WTC11 (cell line): ENCODE measurements at regions not wholly inside any gene's neighbourhood (a gene's known extent, or its start where the extent isn't known, plus 50 kb on each side); places are given as distances from the start of the nearest gene placed in this dataset.

ENCODE experiments used
- ATAC-seq: fragments of 200-7000 bp; cut with Tn5 transposase; 2 replicates; pipeline ENCODE4 v1.10.0; 2021; ENCODE audit warnings: mild to moderate bottlenecking, moderate library complexity
- CTCF ChIA-PET: fragments of 300-600 bp; sonication (Branson Sonifier 250); formaldehyde crosslinking; loops from one replicate; lab custom pipeline; 2021; ENCODE audit warnings: antibody characterized with exemption; lab: Charles Lee
- POLR2A ChIA-PET: fragments of 350-600 bp; sonication (Branson Sonifier 250); formaldehyde crosslinking; loops from one replicate; lab custom pipeline; 2021; ENCODE audit warnings: antibody characterized with exemption; lab: Charles Lee
- DNase-seq: peaks from one replicate; pipeline ENCODE4 v3.0.0; 2021; ENCODE audit warnings: low spot score
- H3K27ac Mint-ChIP-seq: 2 replicates; pipeline ENCODE4 v1.8.0; 2021; ENCODE audit warnings: mixed read lengths
- H3K27me3 Mint-ChIP-seq: 2 replicates; pipeline ENCODE4 v1.8.0; 2021; ENCODE audit warnings: low read depth, mild to moderate bottlenecking, moderate library complexity, mixed read lengths
- H3K36me3 Mint-ChIP-seq: 2 replicates; pipeline ENCODE4 v1.8.0; 2021; ENCODE audit warnings: mixed read lengths
- H3K4me1 Mint-ChIP-seq: 2 replicates; pipeline ENCODE4 v1.8.0; 2022; ENCODE audit warnings: mixed read lengths
- H3K4me3 Mint-ChIP-seq: 2 replicates; pipeline ENCODE4 v1.8.0; 2021; ENCODE audit warnings: mild to moderate bottlenecking, moderate library complexity, mixed read lengths
- H3K9me3 Mint-ChIP-seq: 2 replicates; pipeline ENCODE4 v1.8.0; 2021; ENCODE audit warnings: mixed read lengths
- AFF4 ChIP-seq: sonication (generic); formaldehyde crosslinking; IDR thresholded peaks from 2 replicates; pipeline ENCODE4 v1.8.1; 2023; ENCODE audit warnings: mild to moderate bottlenecking, missing genetic modification reagents, borderline replicate concordance
- CREB1 ChIP-seq: sonication (generic); formaldehyde crosslinking; IDR thresholded peaks from 2 replicates; pipeline ENCODE4 v1.8.0; 2023; ENCODE audit warnings: mild to moderate bottlenecking, missing genetic modification reagents
- ELF4 ChIP-seq: sonication (generic); formaldehyde crosslinking; IDR thresholded peaks from 2 replicates; pipeline ENCODE4 v1.8.1; 2022; ENCODE audit warnings: low read depth, mild to moderate bottlenecking, moderate library complexity, missing genetic modification reagents
- GRHL2 ChIP-seq: fragments of 250-450 bp; sonication (Bioruptor Pico); IDR thresholded peaks from 2 replicates; pipeline ENCODE4 v1.8.0; 2022; ENCODE audit warnings: mild to moderate bottlenecking, moderate library complexity; ENCODE audit not compliant: insufficient replicate concordance, severe bottlenecking
- PRRX2 ChIP-seq: fragments of 250-450 bp; sonication (Bioruptor Pico); IDR thresholded peaks from 2 replicates; pipeline ENCODE4 v1.8.0; 2021; ENCODE audit warnings: mild to moderate bottlenecking
- SP1 ChIP-seq: sonication (generic); formaldehyde crosslinking; conservative IDR thresholded peaks from 2 replicates; pipeline ENCODE4 v1.8.1; 2022; ENCODE audit warnings: missing genetic modification reagents
- TCF7 ChIP-seq: sonication (generic); formaldehyde crosslinking; IDR thresholded peaks from 2 replicates; pipeline ENCODE4 v1.8.0; 2022; ENCODE audit warnings: mild to moderate bottlenecking, low read depth, missing genetic modification reagents, moderate library complexity
- TEAD4 ChIP-seq: sonication (generic); formaldehyde crosslinking; IDR thresholded peaks from 2 replicates; pipeline ENCODE4 v1.8.0; 2022; ENCODE audit warnings: mild to moderate bottlenecking, missing genetic modification reagents
- ZNF219 ChIP-seq: sonication (generic); formaldehyde crosslinking; IDR thresholded peaks from 2 replicates; pipeline ENCODE4 v1.8.0; 2023; ENCODE audit warnings: missing genetic modification reagents, mild to moderate bottlenecking, borderline replicate concordance
- ZNF232 ChIP-seq: sonication (generic); formaldehyde crosslinking; IDR thresholded peaks from 2 replicates; pipeline ENCODE4 v1.8.0; 2022; ENCODE audit warnings: mild to moderate bottlenecking, missing genetic modification reagents
- ZNF532 ChIP-seq: fragments of 250-450 bp; sonication (Bioruptor Pico); IDR thresholded peaks from 2 replicates; pipeline ENCODE4 v1.9.0; 2021; ENCODE audit warnings: mild to moderate bottlenecking, borderline replicate concordance
- ZSCAN18 ChIP-seq: fragments of 250-450 bp; sonication (Bioruptor Pico); IDR thresholded peaks from 2 replicates; pipeline ENCODE4 v2.1.2; 2022; ENCODE audit warnings: mild to moderate bottlenecking, moderate library complexity
- TF ChIP-seq, protein P1 (sequence below): sonication (generic); formaldehyde crosslinking; conservative IDR thresholded peaks from 2 replicates; pipeline ENCODE4 v1.8.1; 2023; ENCODE audit warnings: mild to moderate bottlenecking, low read depth, missing genetic modification reagents, moderate library complexity
- TF ChIP-seq, protein P2 (sequence below): sonication (generic); formaldehyde crosslinking; IDR thresholded peaks from 2 replicates; pipeline ENCODE4 v1.8.1; 2023; ENCODE audit warnings: mild to moderate bottlenecking, missing genetic modification reagents, moderate library complexity
- TF ChIP-seq, protein P3 (sequence below): sonication (generic); formaldehyde crosslinking; IDR thresholded peaks from 2 replicates; pipeline ENCODE4 v1.8.1; 2022; ENCODE audit warnings: mild to moderate bottlenecking, missing genetic modification reagents, moderate library complexity, borderline replicate concordance
- TF ChIP-seq, protein P4 (sequence below): sonication (generic); formaldehyde crosslinking; IDR thresholded peaks from 2 replicates; pipeline ENCODE4 v1.8.0; 2022; ENCODE audit warnings: mild to moderate bottlenecking, missing genetic modification reagents
- TF ChIP-seq, protein P5 (sequence below): sonication (generic); formaldehyde crosslinking; IDR thresholded peaks from 2 replicates; pipeline ENCODE4 v1.8.0; 2022; ENCODE audit warnings: mild to moderate bottlenecking, missing genetic modification reagents

GRCh38 chr2:53211201-53211774 lies 556.3 kb upstream of the CHAC2 start:
- peaks cover 28% of the 10 kb centered on the region for H3K9me3 Mint-ChIP-seq
- CTCF ChIA-PET = interaction anchor here (1.0 to 2.4 kb wide), 8 partner anchors 10 to 401 kb away, joined by 3 to 26 read pairs (median 4); no protein-coding TSS in a partner anchor
- no peaks in the 10 kb centered on the region for H3K4me1 Mint-ChIP-seq
- H3K36me3 Mint-ChIP-seq = peaks cover 16% of the 10 kb centered on the region
- ATAC-seq (no peak), DNase-seq (no peak)
- no peak overlapping the region for H3K27ac Mint-ChIP-seq
- peaks cover 2% of the 10 kb centered on the region; the same call in 1 of the 2 replicates for H3K27me3 Mint-ChIP-seq
- POLR2A ChIA-PET = no interaction called here
- no peak overlapping the region for H3K4me3 Mint-ChIP-seq
- TF ChIP-seq ZNF232 (CRISPR knock-in tag) = no peak
- TF ChIP-seq, protein P1, sequence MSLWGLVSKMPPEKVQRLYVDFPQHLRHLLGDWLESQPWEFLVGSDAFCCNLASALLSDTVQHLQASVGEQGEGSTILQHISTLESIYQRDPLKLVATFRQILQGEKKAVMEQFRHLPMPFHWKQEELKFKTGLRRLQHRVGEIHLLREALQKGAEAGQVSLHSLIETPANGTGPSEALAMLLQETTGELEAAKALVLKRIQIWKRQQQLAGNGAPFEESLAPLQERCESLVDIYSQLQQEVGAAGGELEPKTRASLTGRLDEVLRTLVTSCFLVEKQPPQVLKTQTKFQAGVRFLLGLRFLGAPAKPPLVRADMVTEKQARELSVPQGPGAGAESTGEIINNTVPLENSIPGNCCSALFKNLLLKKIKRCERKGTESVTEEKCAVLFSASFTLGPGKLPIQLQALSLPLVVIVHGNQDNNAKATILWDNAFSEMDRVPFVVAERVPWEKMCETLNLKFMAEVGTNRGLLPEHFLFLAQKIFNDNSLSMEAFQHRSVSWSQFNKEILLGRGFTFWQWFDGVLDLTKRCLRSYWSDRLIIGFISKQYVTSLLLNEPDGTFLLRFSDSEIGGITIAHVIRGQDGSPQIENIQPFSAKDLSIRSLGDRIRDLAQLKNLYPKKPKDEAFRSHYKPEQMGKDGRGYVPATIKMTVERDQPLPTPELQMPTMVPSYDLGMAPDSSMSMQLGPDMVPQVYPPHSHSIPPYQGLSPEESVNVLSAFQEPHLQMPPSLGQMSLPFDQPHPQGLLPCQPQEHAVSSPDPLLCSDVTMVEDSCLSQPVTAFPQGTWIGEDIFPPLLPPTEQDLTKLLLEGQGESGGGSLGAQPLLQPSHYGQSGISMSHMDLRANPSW = no peak
- TF ChIP-seq PRRX2 = no peak
- no peak for TF ChIP-seq ELF4 (CRISPR knock-in tag)
- no peak for TF ChIP-seq TCF7 (CRISPR knock-in tag)
- TF ChIP-seq, protein P2, sequence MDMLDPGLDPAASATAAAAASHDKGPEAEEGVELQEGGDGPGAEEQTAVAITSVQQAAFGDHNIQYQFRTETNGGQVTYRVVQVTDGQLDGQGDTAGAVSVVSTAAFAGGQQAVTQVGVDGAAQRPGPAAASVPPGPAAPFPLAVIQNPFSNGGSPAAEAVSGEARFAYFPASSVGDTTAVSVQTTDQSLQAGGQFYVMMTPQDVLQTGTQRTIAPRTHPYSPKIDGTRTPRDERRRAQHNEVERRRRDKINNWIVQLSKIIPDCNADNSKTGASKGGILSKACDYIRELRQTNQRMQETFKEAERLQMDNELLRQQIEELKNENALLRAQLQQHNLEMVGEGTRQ = no peak
- no peak for TF ChIP-seq ZNF532 (CRISPR knock-in tag)
- TF ChIP-seq CREB1 (CRISPR knock-in tag) = no peak

GRCh38 chr2:53210538-53210937 lies 557.1 kb upstream of the CHAC2 start:
- H3K27me3 Mint-ChIP-seq = no peaks in the 10 kb centered on the region
- ChIA-PET POLR2A (no interaction called here), CTCF (interaction anchor here (0.6 to 2.4 kb wide), 12 partner anchors 10 to 400 kb away, joined by 3 to 26 read pairs (median 4); no protein-coding TSS in a partner anchor)
- peaks cover 21% of the 10 kb centered on the region for H3K9me3 Mint-ChIP-seq
- H3K4me3 Mint-ChIP-seq = no peak overlapping the region
- ATAC-seq = peak; percentile 86
- DNase-seq = no peak
- no peaks in the 10 kb centered on the region for H3K4me1 Mint-ChIP-seq
- H3K27ac Mint-ChIP-seq = no peak overlapping the region
- H3K36me3 Mint-ChIP-seq = peaks cover 13% of the 10 kb centered on the region
- TF ChIP-seq GRHL2 (CRISPR knock-in tag) (no peak), AFF4 (CRISPR knock-in tag) (no peak), SP1 (CRISPR knock-in tag) (no peak), TEAD4 (CRISPR knock-in tag) (no peak), ZNF219 (CRISPR knock-in tag) (no peak), ZSCAN18 (CRISPR knock-in tag) (no peak)
- TF ChIP-seq, protein P3, sequence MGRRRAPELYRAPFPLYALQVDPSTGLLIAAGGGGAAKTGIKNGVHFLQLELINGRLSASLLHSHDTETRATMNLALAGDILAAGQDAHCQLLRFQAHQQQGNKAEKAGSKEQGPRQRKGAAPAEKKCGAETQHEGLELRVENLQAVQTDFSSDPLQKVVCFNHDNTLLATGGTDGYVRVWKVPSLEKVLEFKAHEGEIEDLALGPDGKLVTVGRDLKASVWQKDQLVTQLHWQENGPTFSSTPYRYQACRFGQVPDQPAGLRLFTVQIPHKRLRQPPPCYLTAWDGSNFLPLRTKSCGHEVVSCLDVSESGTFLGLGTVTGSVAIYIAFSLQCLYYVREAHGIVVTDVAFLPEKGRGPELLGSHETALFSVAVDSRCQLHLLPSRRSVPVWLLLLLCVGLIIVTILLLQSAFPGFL (CRISPR knock-in tag) = no peak
- TF ChIP-seq, protein P4, sequence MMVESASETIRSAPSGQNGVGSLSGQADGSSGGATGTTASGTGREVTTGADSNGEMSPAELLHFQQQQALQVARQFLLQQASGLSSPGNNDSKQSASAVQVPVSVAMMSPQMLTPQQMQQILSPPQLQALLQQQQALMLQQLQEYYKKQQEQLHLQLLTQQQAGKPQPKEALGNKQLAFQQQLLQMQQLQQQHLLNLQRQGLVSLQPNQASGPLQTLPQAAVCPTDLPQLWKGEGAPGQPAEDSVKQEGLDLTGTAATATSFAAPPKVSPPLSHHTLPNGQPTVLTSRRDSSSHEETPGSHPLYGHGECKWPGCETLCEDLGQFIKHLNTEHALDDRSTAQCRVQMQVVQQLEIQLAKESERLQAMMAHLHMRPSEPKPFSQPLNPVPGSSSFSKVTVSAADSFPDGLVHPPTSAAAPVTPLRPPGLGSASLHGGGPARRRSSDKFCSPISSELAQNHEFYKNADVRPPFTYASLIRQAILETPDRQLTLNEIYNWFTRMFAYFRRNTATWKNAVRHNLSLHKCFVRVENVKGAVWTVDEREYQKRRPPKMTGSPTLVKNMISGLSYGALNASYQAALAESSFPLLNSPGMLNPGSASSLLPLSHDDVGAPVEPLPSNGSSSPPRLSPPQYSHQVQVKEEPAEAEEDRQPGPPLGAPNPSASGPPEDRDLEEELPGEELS (CRISPR knock-in tag) = no peak
- TF ChIP-seq, protein P5, sequence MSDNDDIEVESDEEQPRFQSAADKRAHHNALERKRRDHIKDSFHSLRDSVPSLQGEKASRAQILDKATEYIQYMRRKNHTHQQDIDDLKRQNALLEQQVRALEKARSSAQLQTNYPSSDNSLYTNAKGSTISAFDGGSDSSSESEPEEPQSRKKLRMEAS = no peak
